HG03060 (cell line): ENCODE measurements at regions not wholly inside any gene's neighbourhood (a gene's known extent, or its start where the extent isn't known, plus 50 kb on each side); places are given as distances from the start of the nearest gene placed in this dataset.

ENCODE experiments used
- ATAC-seq: cut with Tn5 transposase; IDR thresholded peaks from one replicate; pipeline ENCODE4 v1.9.1; 2021; ENCODE audit warnings: low read depth, moderate number of reproducible peaks; ENCODE audit not compliant: unreplicated experiment

DNA sequence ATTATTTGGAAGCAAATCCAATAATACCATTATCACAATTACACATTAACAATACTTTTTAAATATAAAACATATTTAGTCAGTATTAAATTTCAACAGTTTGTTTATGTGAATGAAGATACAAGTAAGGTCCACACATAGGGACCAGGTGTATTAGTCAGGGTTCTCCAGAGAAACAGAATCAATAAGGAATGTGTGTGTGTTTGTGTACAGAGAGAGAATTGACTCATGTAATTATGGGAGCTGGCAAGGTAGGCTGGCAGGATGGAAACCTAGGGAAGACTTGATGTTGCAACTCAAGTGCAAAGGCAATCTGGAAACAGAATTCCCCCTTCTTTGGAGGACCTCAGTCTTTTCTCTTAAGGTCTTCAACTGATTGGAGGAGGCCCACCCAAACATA lies 123.2 kb upstream of the OTX2 start:
- no peak for ATAC-seq

DNA sequence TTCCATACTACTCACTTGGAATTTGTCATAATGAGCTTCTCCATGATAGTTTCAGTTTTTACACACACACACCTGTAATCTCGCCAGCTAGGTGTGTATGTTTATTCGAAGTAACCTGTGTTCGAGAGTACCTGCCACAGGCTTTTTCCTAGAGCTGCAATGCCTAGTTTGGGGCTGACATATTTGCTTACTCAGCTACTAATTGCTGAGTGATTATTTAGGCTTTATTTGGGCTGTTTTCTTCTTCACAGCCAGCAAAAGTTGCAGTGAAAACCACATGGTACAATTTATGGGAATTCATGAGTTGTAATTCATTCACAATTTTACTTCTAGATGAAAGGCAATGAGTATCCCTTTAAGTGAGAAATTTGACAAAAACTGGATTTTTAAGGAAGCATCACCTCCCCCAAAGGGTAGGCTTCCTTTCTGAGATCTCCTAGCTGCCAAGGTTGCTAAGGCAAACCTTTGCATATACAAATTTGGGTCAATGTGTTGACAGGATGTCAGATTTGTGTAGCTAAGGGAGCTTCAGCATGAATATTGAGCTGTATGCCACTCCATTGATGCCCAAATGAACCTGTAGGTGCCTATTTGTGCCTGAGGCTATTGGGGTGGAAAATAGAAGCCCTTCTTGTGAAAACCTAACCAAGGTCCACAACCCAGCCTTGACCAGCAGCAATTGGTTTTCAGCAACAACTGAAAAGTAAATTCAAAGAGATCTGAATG lies 108.7 kb upstream of the OTX2 start:
- no peak for ATAC-seq

DNA sequence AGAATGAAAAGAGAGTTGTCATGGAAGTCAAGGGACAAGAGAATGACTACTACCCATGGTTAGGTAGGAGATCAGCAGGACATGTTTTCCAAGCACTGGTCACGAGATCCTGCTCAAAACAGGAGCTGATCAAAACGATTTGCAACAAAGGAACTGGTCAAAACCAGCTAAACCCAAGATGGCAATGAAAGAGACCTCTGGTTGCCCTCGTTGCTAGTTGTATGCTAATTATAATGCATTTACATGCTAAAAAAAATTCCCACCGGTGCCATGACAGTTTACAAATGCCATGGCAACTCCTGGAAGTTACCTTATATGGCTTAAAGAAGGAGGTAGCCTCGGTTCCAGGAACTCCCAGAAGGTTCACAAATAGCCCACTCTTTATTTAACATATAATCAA lies 95.0 kb upstream of the OTX2 start:
- ATAC-seq, result no peak

DNA sequence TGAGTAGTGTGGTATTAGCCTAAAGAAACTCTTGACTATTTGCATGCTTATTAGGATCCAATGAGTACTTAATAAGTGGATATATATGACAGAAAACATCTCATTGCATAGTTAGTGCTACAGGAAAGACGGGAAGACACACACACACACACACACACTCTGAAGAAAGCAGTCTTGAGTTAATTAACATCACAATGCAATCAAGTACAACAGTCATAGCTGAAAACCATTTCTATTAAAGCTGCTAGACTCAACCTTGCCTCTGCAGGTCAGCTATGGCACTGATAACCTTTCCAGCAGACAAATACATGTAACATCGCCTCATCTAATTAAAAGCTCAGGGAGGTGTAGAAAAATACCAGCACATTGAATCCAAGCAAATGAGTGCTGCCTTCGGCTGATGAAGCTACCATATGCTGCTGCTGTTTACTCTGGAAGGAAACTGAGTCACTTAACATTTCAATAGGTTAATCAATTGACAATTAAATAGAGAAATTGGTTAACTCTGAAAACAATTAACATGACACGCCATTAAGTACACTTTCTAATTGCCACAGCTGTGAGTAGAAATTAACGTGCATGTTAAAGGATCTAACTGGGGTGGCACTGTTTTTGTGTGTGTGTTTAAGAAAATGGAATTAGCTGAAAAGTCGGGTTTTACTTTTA lies 93.2 kb upstream of the OTX2 start:
- ATAC-seq, result no peak

DNA sequence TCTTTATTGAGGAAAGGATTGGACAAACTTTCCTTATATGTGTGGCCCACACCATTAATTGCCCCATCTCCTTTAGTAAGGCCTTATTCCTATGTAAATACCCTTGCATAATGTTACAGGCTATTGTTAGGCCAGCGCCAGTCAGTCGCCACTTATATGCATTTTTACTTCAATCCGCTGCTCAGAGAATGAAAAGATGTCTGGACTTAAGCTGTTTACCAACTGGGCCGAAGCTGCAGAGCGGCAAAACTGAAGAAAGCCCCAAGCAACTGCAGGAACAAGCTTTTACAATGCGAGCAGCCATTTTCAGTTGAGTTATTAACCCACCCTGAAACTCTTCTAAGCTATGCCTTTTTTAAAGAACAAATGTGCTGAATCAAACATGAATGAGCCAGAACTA lies 92.1 kb upstream of the OTX2 start:
- ATAC-seq, result no peak

DNA sequence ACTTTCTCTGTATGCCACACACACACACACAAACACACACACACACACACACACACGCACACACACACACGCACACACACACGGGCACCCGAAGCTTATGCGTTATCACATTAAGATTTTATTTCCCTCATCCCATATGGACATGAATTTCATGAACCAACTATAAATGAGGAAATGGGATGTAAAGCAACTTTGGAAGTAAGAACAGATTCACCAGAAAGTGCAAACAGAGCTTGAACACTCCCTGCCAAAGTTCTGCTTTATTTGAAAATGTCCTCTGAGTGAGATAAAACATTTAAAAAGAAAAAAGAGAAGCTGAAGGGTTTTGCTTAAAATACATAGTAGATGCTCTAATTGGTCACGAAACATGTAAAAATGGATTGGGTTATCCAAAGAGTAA lies 90.4 kb upstream of the OTX2 start:
- no peak for ATAC-seq

DNA sequence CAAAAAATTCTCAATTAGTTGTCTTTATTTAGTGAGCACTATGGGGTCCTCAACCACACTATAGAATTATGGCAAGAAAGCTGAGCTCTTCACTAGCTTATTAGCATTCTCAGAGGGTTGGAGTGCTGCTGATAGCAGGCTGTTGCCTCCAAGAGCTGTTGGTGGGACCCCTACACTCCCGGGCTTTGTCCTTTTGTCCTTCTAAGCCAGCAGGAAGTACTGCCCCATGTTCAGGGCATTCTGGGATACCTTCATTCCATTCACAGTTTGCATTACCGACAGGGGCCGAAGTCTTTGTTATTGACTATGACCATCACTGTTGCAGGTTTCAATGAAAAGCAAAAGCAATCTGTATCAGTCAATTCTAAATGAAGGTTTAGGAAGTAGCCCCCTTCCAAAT lies 89.5 kb upstream of the OTX2 start:
- ATAC-seq, result no peak

DNA sequence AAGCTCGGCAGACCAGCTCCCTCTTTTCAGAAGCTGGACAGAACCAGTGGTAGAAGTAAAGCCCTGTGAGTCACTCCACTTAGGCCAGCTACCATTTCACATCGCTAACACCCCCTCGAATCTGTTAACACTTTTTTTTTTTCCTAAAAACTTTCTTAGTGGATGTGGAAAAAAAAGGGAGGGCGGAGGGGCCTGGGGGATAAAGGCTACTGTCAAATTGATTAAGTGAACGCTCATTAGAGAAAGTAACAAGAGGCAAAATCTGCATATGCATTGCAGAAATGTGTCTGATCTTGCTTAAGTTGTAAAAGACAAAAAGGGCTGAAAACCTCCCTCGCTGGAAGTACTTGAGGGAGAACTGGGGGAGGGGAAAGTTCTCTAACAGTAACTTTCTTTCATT lies 86.6 kb upstream of the OTX2 start:
- no peak for ATAC-seq

DNA sequence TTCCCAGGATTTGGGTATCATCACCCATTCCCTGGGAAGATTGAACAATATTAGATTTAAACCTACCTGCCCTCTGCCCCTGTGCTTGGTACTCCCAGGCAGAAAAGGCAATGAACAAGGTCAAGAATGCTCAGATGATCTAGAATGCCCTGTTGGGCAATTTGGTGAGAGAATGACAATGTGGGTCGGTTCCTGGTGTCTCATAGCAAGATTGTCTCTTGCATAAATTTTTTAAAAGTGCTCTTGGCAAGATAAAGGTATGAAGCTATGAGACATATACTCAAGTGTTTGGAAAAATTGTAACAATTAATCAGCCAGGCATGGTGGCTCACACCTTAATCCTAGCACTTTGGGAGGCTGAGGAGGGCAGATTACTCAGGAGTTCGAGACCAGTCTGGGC lies 86.0 kb upstream of the OTX2 start:
- ATAC-seq, result no peak

DNA sequence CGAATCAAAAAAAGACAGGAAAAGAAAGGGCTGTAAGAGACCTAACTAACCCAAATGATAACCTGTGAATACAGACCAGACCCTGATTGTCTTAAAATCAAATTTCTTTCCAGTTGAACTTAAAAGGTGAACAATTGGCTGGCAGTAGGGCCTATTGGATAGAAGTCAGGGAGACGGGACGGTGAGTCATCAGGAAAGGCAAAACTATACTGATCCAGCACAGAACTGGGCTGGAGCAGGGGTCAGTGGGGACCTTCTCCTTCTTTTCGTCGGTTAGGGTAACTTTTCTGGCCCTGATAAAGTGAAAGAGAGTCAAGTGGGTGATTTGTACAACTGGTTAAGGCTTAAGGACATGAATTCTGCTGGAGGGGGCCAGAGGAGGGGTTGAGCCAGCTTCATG lies 84.9 kb upstream of the OTX2 start:
- ATAC-seq, result no peak

DNA sequence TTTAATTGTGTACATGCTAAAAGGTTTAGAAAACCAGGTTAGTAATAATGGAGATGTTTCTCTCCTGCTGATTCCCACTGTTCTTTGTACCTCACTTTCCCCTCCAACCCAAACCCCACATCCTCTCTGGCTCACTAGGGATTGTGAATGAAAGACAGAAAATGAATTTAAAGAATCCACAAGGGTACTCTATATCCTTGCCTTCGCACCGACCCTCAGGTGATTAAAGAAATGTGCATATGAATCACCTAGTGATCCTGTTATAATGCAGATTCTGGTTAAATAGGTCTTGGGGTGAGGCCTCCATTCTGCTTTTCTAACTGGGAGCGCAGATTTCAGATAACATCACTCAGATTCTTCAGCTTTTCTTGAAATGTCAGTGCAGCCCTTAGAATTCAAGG lies 84.3 kb upstream of the OTX2 start:
- ATAC-seq, result no peak

DNA sequence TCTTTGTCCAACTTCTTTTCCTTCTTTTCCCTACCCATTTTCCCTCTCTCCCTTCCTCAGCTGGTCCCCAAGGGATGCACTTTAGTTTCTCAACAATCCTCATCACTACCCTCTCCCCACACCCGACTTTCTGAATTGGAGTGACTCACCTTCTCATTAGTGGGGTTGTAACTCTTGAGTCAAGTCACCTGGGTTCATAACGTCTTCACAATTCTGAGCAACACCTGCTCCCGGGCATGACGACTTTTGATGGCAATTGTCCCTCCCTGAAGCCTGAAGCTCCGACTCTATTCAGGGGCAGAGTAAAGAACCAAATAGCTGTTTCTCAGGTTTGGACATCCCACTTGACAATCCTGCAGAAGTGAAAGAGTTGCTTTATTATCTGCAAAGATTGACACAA lies 82.7 kb upstream of the OTX2 start:
- ATAC-seq, result no peak

DNA sequence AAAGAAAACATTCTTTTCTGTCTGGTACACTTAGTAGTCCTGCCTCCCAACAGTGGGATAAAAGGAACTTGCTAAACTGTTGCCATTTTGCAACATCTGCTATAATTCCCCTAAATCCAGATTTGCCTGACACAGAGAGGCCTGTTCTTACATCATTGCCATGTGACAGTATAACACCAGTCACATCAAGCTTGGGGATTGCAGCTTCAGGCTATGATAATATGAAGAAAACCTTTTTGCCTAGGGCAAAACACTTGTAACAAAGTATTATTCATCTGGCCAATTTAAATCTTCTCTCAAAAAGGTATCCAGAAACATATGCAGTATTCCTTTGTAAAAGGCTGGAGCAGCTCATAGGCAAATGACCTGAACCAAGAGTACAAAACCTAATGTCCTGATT lies 80.9 kb upstream of the OTX2 start:
- ATAC-seq, result no peak

DNA sequence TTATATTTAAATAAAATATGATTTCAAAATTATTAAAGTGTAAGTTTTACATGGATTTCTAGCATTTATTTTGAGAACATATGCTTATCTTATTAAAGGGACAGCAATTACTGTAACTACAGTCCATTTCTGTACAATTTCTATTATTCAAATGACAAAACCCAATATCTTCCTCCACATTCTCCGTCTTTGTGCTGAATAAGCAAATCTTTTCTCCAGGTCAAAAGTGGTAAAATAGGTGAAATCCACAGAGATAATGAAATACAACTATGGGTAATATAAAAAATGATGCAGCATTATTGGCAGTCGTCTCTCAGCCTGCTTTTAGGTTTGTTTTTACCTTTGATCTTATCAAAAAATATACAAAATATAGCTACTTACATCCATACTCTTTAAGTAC lies 79.4 kb upstream of the OTX2 start:
- no peak for ATAC-seq

DNA sequence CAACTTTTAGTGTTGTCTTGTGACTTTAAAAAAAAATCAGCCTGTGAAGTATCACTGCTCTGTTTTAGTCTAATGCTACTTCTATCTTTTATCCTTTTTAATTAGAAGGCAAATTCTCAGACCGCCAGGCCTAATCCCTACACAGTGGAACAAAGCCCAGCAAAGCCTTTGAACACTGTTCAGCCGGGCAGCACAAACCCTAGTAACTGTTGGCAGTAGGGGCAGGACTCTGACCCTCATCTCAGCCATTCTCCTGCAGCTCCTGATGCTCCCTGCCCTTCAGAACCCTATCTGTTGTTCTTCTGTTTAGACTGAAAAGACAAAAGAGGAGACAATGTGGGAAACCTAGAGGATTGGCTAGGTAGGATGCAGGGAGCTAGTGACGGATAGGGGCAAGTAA lies 78.0 kb upstream of the OTX2 start:
- no peak for ATAC-seq

DNA sequence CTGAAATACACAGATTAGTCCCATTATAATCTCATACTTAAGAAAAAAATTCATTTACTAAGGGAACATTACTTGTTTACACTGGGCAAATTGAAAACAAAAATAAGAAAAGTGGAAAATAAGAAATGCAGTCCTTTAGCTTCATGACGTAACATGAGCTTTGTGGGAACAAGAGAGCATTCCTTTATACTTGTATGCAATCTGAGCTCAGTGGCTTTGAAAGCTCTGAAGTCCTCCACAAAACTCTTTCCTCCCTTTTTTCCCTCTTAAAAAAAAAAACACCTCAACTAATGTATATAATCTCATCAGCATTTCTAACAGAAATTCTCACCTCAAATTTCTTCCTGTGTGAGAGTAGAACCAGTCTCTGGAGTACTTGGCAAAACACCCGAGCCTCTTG lies 76.9 kb upstream of the OTX2 start:
- no peak for ATAC-seq

DNA sequence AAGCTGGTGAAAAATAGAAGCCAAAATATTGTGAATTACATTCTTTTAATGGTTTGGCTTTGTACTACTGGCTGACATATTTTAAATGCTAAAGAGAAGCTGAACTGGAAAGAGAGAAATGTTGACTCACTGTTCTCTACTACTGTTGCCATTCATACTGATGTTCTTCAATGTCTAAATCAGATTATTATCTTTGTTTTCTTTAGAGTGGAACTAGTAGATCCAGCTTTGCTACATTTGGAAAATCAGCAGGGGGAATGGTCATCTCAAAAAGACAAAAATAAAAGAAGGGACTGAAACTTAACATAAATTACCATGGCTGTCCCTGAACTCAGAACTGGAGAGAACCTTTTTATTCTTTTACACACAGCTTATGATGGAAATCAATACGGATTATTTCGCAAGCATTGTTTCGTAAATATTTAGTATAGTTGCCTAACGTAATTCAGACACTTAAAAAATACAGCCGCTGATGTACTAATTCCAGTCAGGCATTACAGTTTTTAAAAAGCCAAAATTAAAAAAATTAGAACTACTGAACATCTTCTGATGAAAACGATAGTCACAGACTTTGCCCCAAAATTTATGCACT lies 76.3 kb upstream of the OTX2 start:
- no peak for ATAC-seq

DNA sequence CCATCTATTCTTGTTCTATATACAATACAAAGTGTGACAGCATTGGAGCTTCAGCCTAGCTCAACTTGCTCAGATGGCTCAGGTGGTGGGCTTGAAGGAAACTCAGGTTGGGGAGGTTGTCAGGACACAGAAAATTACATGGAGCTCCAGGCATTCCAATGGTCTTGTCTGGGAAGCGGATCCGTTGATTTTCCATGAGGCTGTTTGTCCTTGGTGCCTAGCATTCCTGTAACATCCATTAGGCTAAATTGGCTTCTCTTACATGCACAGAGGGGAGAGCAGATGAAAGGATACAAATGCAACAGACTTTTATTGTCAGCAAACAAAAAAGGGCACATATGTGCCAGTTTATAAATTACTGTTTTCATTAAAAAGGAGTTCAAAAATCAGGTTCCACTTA lies 75.5 kb upstream of the OTX2 start:
- no peak for ATAC-seq

DNA sequence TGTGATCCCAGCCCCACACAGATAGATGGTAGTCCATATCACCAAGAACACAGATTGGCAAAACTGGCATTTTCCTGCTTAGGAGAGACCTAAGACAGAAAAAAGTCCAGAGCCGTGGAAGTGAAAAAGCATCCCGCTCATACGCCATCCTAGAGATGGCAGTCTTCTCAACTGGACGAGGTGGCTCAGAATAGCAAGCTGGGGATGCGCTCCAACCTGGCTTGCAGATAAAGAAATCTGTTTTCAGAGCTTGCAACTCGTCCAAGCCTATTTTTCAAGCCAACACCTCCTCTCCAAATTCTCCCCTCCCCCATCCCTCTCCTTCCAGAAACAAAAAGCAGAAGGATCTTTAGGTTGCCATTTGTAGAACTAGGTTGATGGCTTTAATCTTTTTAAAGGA lies 74.3 kb upstream of the OTX2 start:
- no peak for ATAC-seq

DNA sequence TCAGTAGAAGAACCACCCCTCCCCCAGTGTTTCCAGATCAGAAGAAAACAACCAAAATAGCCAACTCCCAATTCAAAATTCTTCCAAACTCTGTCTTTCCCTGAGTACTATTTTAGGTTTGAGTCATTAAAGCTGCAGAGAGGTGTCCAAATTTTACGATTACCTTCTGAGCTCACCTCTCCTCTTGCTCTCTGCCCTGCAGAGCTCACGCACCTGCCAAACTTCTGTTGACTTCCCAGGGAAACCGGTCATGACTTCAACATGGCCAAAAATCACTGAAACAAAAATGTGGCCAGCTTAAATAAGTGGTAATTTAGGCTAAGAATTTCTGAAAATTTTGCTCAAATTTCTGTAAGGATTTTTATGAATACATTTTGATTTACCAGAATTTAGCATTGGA lies 70.9 kb upstream of the OTX2 start:
- ATAC-seq, result no peak

DNA sequence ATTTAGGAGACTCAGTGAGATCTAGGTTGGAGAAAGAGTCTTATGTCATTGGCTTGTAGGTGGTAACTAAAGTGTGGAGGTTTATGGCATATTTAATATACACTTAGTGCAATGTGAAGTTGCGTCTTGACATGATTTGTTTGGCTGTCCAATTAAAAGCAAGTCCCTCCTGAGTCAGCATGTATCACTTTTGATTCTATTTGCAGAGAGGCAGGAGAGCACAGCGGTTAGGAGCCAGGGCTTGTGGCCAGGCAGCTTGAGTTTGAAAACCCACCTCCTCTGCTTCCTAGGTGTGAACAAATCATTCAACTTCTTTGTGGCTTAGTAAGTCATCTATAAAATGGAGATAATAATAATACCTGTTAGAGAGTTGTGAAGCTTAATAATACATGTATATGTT lies 68.5 kb upstream of the OTX2 start:
- no peak for ATAC-seq

DNA sequence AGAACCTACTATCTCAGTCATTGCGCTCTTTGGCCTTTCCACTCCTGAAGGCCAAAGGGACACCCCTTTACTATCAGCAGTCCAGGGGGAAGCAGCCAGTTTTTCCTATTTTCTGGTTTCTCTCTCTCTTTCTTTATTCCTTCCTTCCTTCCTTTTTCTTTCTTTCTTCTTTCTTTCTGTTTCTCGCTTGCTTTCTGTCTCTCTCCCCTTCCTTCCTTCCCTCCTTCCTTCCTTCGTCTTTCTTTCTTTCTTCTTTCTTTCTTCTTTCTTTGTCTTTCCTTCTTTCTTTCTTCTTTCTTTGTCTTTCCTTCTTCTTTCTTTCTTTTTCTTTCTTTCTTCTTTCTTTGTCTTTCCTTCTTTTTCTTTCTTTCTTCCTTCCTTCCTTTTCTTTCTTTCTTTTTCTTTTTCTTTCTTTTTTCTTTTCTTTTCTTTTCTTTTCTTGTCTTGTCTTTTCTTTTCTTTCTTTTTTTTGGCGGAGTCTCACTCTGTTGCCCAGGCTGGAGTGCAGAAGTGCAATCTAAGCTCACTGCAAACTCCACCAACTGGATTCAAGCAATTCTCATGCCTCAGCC lies 64.9 kb upstream of the OTX2 start:
- ATAC-seq, result no peak
